BLaER1 treated with 17β-estradiol and CSF1 and Interleukin-3, amounts not matched to agents 10 nM and 100 nM (cell line): ENCODE measurements at regions not wholly inside any gene's neighbourhood (a gene's known extent, or its start where the extent isn't known, plus 50 kb on each side); places are given as distances from the start of the nearest gene placed in this dataset.

Experiments
- H3K27ac ChIP-seq, 11 experiments: shearing (Covaris generic); formaldehyde crosslinking; 2 replicates each; pipeline ENCODE4 v1.8.1; 2022
- H3K27me3 ChIP-seq, 11 experiments: shearing (Covaris generic); formaldehyde crosslinking; 2 replicates each; pipeline ENCODE4 v1.8.1; 2022
- H3K36me3 ChIP-seq, 11 experiments: shearing (Covaris generic); formaldehyde crosslinking; 2 replicates each; pipeline ENCODE4 v1.8.1; 2022
- H3K4me1 ChIP-seq, 10 experiments: shearing (Covaris generic); formaldehyde crosslinking; 2 replicates each; pipeline ENCODE4 v1.8.1; 2022
- H3K4me2 ChIP-seq, 11 experiments: shearing (Covaris generic); formaldehyde crosslinking; 2 replicates each; pipeline ENCODE4 v1.8.1; 2022
- H3K4me3 ChIP-seq, 10 experiments: shearing (Covaris generic); formaldehyde crosslinking; 2 replicates each; pipeline ENCODE4 v1.8.1; 2022
- H3K9ac ChIP-seq, 11 experiments: shearing (Covaris generic); formaldehyde crosslinking; 2 replicates each; pipeline ENCODE4 v1.8.1; 2022
- H3K9me3 ChIP-seq, 11 experiments: shearing (Covaris generic); formaldehyde crosslinking; replicated peaks in 1 of 11; 2 replicates each; pipeline ENCODE4 v1.8.1; 2022
- H4K20me1 ChIP-seq, 11 experiments: shearing (Covaris generic); formaldehyde crosslinking; 2 replicates each; pipeline ENCODE4 v1.8.1; 2022
- Cebpa-rat ChIP-seq, 11 experiments: shearing (Covaris generic); IDR thresholded peaks; 2 replicates each; pipeline ENCODE4 v1.8.1; 2022

DNA sequence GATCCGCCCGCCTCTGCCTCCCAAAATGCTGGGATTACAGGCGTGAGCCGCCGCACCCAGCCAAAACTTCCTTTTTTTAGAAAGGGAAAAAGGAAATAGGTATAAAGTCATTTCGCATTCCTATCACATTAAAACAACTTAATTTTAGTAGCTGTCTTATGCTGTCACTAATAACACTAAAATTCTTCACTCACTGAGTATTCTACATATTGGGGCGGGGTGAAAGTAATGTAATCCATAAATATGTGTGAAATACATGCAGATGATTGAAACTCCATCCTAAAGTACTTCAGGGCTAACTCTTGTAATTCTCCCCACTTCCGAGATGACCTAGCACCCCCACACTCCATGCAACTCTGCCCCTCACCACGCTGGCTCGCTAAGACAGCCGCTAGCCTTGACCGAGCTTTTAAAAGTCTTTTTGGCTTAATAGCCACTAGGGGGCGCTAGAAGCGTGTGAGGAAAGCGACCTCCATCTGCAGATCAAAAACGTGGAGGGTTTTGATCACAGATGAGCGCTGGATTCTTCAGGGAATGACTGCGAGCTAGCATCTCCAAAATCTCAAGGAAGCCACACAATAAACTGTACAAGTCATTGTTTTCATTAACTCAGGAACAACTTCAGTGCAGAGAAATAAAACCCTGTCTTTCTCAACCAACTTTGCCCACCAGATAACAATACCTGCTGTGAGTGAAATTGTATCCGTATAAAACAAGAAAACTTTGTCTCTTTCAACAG lies 129.3 kb upstream of the IGF1R start:
- peaks cover 0 to 10% (median 2%) of the 10 kb centered on the region in 10 experiments; a peak in 4 of 20 replicates for H3K4me1 ChIP-seq
- no peaks in the 10 kb centered on the region for H3K36me3 ChIP-seq
- no peaks in the 10 kb centered on the region for H4K20me1 ChIP-seq
- no peaks in the 10 kb centered on the region for H3K27me3 ChIP-seq
- H3K4me3 ChIP-seq, result no peak overlapping the region
- peak overlapping the region in 2 of 11 experiments; percentile 22 to 69; a peak in 4 of 22 replicates for H3K4me2 ChIP-seq
- H3K9me3 ChIP-seq, result no peaks in the 10 kb centered on the region
- no peak for TF ChIP-seq Cebpa-rat (IDR thresholded peaks at IDR 0.05)
- H3K27ac ChIP-seq, result no peak overlapping the region
- no peak overlapping the region for H3K9ac ChIP-seq

DNA sequence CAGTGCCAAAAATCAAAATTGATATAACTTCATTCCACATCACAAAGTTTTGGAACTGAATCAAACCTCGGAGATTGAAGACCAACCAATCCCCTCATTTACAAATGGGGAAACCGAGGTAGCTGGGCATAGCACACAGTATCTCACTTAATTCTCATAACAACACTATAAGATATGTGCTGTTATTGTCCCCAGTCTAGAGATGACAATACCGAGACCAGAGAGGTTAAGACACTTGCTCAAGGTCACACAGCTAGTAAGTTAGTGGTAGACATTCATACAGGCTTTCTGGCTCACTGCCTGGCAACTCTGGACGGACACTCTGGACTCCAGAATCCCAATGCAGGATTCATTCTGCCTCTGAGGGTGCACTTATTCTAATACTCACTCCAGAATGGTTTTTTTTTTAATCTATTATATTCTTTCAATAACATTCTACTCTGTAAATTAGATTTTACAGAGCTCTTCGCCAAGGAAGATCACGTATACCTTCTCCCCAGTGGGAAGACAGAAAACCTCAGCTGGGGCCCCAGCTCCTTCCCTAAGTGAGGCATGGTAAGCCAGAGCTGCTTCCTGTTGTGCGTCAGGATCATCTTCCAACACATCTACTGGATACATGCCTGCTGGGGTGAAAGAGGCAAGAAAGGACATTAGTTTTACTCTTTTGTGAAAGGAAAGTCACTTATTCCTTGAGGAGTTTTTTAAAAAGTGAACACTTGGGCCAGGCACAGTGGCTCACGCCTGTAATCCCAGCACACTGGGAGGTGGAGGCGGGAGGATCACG lies 128.4 kb upstream of the IGF1R start:
- H3K4me2 ChIP-seq, result no peak overlapping the region
- H3K27me3 ChIP-seq, result no peaks in the 10 kb centered on the region
- no peak for TF ChIP-seq Cebpa-rat (IDR thresholded peaks at IDR 0.05)

DNA sequence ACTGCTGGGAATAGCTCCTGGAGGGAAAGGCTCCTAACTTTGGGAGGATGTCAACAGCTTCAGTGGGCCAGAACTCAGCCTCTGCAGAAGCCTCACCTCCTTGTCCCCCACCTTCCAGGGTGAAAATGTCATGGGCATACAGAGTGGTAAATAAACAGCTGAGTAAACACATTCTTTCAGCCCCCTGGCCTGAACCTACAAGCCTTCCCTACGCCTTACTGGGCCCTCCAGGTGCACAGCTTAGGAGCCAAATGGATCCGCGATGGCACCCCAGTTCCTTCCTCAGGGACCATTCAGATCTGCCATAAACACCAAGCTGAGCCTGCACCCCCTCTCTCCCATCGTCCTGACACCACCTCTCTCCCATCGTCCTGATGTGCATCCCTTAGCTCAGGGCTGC lies 126.2 kb upstream of the IGF1R start:
- H3K4me3 ChIP-seq, result no peak overlapping the region
- peaks cover 0 to 10% (median 2%) of the 10 kb centered on the region in 10 experiments; a peak in 4 of 20 replicates for H3K4me1 ChIP-seq
- H3K4me2 ChIP-seq, result no peak overlapping the region
- no peak for TF ChIP-seq Cebpa-rat (IDR thresholded peaks at IDR 0.05)
- no peak overlapping the region for H3K27ac ChIP-seq
- H4K20me1 ChIP-seq, result no peaks in the 10 kb centered on the region
- H3K27me3 ChIP-seq, result no peaks in the 10 kb centered on the region
- no peaks in the 10 kb centered on the region for H3K9me3 ChIP-seq
- H3K9ac ChIP-seq, result no peak overlapping the region
- no peaks in the 10 kb centered on the region for H3K36me3 ChIP-seq

More for the DNA sequence above, 128.4 kb upstream of the IGF1R start:
- Histone ChIP-seq H3K4me3 (no peak overlapping the region), H3K4me1 (peaks cover 0 to 10% (median 2%) of the 10 kb centered on the region in 10 experiments; a peak in 4 of 20 replicates), H3K36me3 (no peaks in the 10 kb centered on the region), H4K20me1 (no peaks in the 10 kb centered on the region), H3K27ac (no peak overlapping the region), H3K9ac (no peak overlapping the region), H3K9me3 (no peaks in the 10 kb centered on the region)

DNA sequence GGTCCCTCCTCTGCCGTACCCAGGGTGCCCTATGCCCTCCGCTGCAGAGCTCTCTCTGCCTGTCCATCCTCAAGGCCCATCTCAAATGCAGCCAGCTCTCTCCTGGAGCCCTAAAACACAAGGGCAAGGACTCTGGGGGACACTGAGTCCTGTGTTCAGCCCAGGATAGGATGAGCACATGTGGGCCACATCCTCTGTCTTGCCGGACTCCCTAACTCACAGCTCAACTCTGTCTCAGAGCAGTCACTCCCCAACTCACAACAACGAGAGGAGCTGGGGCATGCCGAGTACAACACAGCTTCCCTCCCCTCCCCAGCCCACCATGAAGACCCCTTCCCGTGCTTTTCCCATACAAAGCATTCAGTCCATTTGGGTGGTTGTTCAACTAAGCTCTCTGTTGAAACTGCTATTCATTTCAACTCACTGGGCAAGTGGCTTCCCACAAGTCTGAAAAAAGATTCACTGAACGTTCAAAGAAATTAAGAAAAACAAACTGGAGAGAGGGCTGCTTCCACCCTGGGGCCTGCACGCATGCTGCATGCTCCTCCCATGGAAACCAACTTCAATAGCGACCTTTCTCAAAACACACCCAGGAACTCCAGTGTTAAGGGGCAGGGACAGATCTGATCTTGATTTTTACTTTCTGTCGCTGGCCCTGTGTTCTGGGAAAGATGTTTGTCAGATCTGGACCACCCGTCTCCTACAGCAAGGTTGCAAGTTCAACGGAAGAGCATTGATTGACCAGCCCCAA lies 124.3 kb upstream of the IGF1R start:
- Histone ChIP-seq H3K4me3 (no peak overlapping the region), H3K27me3 (no peaks in the 10 kb centered on the region), H3K36me3 (no peaks in the 10 kb centered on the region), H3K9me3 (no peaks in the 10 kb centered on the region), H3K9ac (no peak overlapping the region), H3K4me2 (no peak overlapping the region), H3K4me1 (no peaks in the 10 kb centered on the region; a peak in 2 of 20 replicates), H4K20me1 (no peaks in the 10 kb centered on the region), H3K27ac (no peak overlapping the region)
- no peak for TF ChIP-seq Cebpa-rat (IDR thresholded peaks at IDR 0.05)

DNA sequence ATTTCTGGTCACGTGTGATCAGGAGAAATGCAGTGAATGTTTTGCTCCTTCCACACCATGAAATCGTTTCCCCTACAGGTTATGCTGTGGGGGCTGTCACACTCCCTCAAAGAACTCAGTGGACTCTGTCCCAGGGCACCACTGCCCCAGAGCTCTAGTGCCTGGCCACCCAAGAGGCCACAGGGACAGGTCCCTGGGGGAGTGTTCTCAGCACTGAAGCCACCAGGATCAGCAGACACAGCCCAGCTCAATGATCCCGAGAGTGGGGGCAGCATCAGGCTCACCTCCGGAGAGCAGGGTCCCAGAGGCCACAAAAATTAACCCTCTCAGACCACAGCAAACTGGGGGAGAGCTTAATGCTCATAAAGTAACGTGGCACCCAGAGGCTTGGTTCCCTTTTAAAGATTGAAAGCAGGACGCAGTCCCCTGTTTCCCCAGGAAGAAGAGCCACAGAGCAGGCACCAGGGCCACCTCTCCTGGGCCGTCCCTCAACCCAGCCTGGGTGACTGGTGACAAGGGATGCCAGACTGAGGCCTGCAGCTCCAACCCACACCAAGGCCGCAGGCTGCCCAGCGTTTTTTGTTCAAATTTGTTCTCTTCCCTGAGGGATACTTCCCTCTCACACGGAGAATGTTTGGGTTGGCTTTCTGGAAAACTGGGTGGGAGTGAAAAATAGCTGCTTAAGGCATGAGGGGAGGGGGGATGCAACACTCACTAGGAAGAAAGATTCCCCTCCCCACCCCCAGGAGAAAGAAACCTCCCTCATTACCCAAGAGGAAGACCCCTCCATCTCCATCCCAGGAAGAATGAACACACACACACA lies 123.3 kb upstream of the IGF1R start:
- no peaks in the 10 kb centered on the region for H3K36me3 ChIP-seq
- H3K9me3 ChIP-seq, result no peaks in the 10 kb centered on the region
- H3K9ac ChIP-seq, result no peak overlapping the region
- H4K20me1 ChIP-seq, result no peaks in the 10 kb centered on the region
- TF ChIP-seq Cebpa-rat (IDR thresholded peaks at IDR 0.05), result no peak
- H3K4me3 ChIP-seq, result no peak overlapping the region
- no peaks in the 10 kb centered on the region for H3K27me3 ChIP-seq
- no peaks in the 10 kb centered on the region; a peak in 1 of 20 replicates for H3K4me1 ChIP-seq
- no peak overlapping the region for H3K27ac ChIP-seq
- no peak overlapping the region for H3K4me2 ChIP-seq

DNA sequence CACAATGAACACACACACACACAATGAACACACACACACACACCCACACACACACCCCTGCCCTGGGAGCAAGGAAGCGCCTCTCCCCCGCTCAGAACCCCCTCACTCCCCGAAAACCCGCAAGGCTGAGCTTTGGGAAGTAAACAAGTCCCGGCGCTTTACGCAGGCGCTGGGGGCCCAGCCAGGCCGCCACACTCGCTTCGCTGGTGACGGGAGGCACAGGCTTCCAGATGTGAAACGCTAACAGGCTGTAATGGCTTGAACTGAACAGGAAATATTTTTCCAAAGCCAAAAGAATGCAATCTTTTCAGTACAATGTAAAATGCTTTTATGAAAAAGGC lies 122.7 kb upstream of the IGF1R start:
- no peak for TF ChIP-seq Cebpa-rat (IDR thresholded peaks at IDR 0.05)
- Histone ChIP-seq H3K4me1 (peaks cover 0 to 4% (median 0%) of the 10 kb centered on the region in 10 experiments; a peak in 1 of 20 replicates), H3K27me3 (no peaks in the 10 kb centered on the region), H3K9me3 (no peaks in the 10 kb centered on the region), H3K4me2 (no peak overlapping the region), H4K20me1 (no peaks in the 10 kb centered on the region), H3K36me3 (no peaks in the 10 kb centered on the region), H3K4me3 (no peak overlapping the region), H3K9ac (no peak overlapping the region), H3K27ac (no peak overlapping the region)

DNA sequence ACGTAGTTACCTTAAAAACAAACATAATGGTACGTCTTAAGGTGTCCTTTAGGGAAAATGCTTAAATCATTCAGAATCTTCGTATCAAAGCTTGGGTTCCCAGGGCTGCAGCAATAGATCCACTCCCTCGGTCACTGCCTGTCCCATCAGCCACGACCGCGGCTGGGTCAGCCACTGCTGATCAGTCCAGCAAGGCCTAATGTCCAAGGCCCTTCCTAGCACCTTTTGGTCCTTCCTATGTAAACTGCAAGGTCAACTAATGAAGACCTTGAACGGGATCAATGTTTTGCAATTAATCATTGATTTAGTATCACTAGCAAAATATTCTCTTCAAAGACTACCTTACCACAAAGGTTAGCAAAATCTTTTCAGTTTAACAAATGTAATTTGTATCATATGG lies 122.2 kb upstream of the IGF1R start:
- peaks cover 0 to 5% (median 0%) of the 10 kb centered on the region in 10 experiments; a peak in 1 of 20 replicates for H3K4me1 ChIP-seq
- H4K20me1 ChIP-seq, result no peaks in the 10 kb centered on the region
- no peak overlapping the region for H3K4me3 ChIP-seq
- H3K36me3 ChIP-seq, result no peaks in the 10 kb centered on the region
- TF ChIP-seq Cebpa-rat (IDR thresholded peaks at IDR 0.05), result no peak
- H3K27ac ChIP-seq, result no peak overlapping the region
- H3K9me3 ChIP-seq, result no peaks in the 10 kb centered on the region
- H3K27me3 ChIP-seq, result no peaks in the 10 kb centered on the region
- H3K9ac ChIP-seq, result no peak overlapping the region
- H3K4me2 ChIP-seq, result no peak overlapping the region

DNA sequence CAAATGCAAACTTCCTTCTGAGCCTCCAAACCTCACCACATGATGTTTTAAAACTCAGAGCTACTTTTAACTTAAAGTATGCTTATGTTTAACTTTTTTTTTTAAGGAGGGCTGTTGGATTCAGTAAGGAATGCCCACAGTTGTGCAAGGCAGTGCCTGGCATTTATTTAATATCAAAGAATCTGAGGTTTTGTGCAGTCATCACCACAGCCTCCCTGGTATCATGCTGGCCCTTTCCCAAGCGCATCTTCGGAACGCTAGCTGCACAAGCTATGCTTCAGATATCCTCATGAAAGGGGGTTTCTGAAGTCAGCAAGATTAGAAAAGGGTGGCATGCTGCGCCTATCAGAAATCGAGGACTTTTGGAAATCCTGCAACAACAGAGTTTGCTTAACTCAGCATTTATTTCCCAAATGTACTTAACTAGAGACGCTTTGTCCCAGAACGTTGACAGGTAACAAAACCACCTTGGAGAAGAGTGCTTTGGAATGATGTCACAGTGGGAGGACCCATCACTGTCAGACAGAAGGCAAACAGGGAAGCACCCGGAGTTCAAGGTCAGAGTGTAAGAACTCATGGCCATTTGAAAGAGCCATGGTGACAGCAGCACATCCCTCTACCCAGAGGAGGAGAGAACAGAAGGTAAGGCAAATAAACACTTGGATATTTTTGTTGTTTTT lies 120.2 kb upstream of the IGF1R start:
- no peak for TF ChIP-seq Cebpa-rat (IDR thresholded peaks at IDR 0.05)
- H3K4me1 ChIP-seq, result peaks cover 0 to 5% (median 0%) of the 10 kb centered on the region in 10 experiments; a peak in 1 of 20 replicates

More for the DNA sequence above, 120.2 kb upstream of the IGF1R start:
- no peak overlapping the region for H3K27ac ChIP-seq
- H3K9ac ChIP-seq, result no peak overlapping the region
- H3K4me3 ChIP-seq, result no peak overlapping the region
- no peaks in the 10 kb centered on the region for H3K36me3 ChIP-seq
- H3K27me3 ChIP-seq, result no peaks in the 10 kb centered on the region
- no peaks in the 10 kb centered on the region for H3K9me3 ChIP-seq
- no peaks in the 10 kb centered on the region for H4K20me1 ChIP-seq
- H3K4me2 ChIP-seq, result no peak overlapping the region
